ENCODE measurements at regions not wholly inside any gene's neighbourhood (a gene's known extent, or its start where the extent isn't known, plus 50 kb on each side); places are given as distances from the start of the nearest gene placed in this dataset.

- TF ChIP-seq EZH2 (IDR thresholded peaks at IDR 0.05; ENCODE audit: borderline replicate concordance, control insufficient read depth, low read depth, low read length) (no peak), RFX5 (IDR thresholded peaks at IDR 0.05; ENCODE audit: low read depth, low read length) (no peak)
Observed at GRCh38 chr2:84290537-84290936, 168.5 kb downstream of the SUCLG1 start.
